ENCODE measurements at regions not wholly inside any gene's neighbourhood (a gene's known extent, or its start where the extent isn't known, plus 50 kb on each side); places are given as distances from the start of the nearest gene placed in this dataset.

- peak; percentile 79 for TF ChIP-seq CEBPB (IDR thresholded peaks at IDR 0.05; ENCODE audit: low read depth, low read length)
- TF ChIP-seq USF2 (IDR thresholded peaks at IDR 0.05; ENCODE audit: low read depth, low read length), result peak; percentile 95
- no peak for TF ChIP-seq CTCF (conservative IDR thresholded peaks at IDR 0.05; ENCODE audit: low read depth, low read length)
- no peak for TF ChIP-seq MXI1 (IDR thresholded peaks at IDR 0.05; ENCODE audit: borderline replicate concordance, low read depth, low read length)
- peak; percentile 70 for TF ChIP-seq POLR2A (IDR thresholded peaks at IDR 0.05; ENCODE audit: low read depth, low read length)
- 0 out of 2 replicates have a peak, but pooled peaks have one; percentile 5 for TF ChIP-seq SMC3 (IDR thresholded peaks at IDR 0.05; ENCODE audit: low read depth, low read length)
- peak; percentile 92 for TF ChIP-seq BHLHE40 (IDR thresholded peaks at IDR 0.05; ENCODE audit: low read depth, low read length)
- TF ChIP-seq RAD21 (IDR thresholded peaks at IDR 0.05; ENCODE audit: low read length), result peak; percentile 29
- TF ChIP-seq RFX5 (IDR thresholded peaks at IDR 0.05; ENCODE audit: low read depth, low read length), result no peak
Observed at GRCh38 chr6:21987501-21987957, 309.3 kb downstream of the PRL start.
